Fibroblast of the aortic adventitia (primary cell): ENCODE measurements at regions not wholly inside any gene's neighbourhood (a gene's known extent, or its start where the extent isn't known, plus 50 kb on each side); places are given as distances from the start of the nearest gene placed in this dataset.

Experiments
- DNase-seq: peaks from one replicate; pipeline ENCODE4 v3.0.0-alpha.2; 2010; ENCODE audit warnings: low read depth
- H3K4me3 ChIP-seq: 2 replicates; pipeline ENCODE4 v1.5.1; 2011; ENCODE audit warnings: low read depth, mild to moderate bottlenecking, control low read depth, low read length, moderate library complexity
- CTCF ChIP-seq: IDR thresholded peaks from 2 replicates; pipeline ENCODE4 v1.5.1; 2011; ENCODE audit warnings: mild to moderate bottlenecking, low read length, control low read depth, inconsistent platforms; ENCODE audit not compliant: insufficient read depth

- no peak for TF ChIP-seq CTCF
- DNase-seq = no peak
- no peak overlapping the region for H3K4me3 ChIP-seq
Observed at GRCh38 chr16:64149756-64150155, 972.1 kb downstream of the CDH11 start.

- no peak overlapping the region for H3K4me3 ChIP-seq
- no peak for DNase-seq
- TF ChIP-seq CTCF = no peak
Observed at GRCh38 chr16:64148356-64148755, 973.5 kb downstream of the CDH11 start.

GRCh38 chr16:64147941-64148340 lies 973.9 kb downstream of the CDH11 start:
- no peak for DNase-seq
- H3K4me3 ChIP-seq = no peak overlapping the region
- TF ChIP-seq CTCF = no peak

GRCh38 chr16:64144617-64145016 lies 977.2 kb downstream of the CDH11 start:
- TF ChIP-seq CTCF = no peak
- H3K4me3 ChIP-seq = no peak overlapping the region
- no peak for DNase-seq

GRCh38 chr16:64138621-64139020 lies 983.2 kb downstream of the CDH11 start:
- H3K4me3 ChIP-seq = no peak overlapping the region
- DNase-seq = no peak
- TF ChIP-seq CTCF = no peak

- DNase-seq = no peak
- no peak for TF ChIP-seq CTCF
- H3K4me3 ChIP-seq = no peak overlapping the region
Observed at GRCh38 chr16:64138006-64138405, 983.9 kb downstream of the CDH11 start.

- DNase-seq = no peak
- no peak for TF ChIP-seq CTCF
- no peak overlapping the region for H3K4me3 ChIP-seq
Observed at GRCh38 chr16:64136743-64137142, 985.1 kb downstream of the CDH11 start.
